ENCODE measurements at regions not wholly inside any gene's neighbourhood (a gene's known extent, or its start where the extent isn't known, plus 50 kb on each side); places are given as distances from the start of the nearest gene placed in this dataset.

GRCh38 chr11:13064593-13064992 lies 55.5 kb downstream of the RASSF10 start:
- in situ Hi-C loops (cut with HindIII; ENCODE audit: extremely low pct_ligation_motif_present, low pct_unique_long_range_greater_than_20kb), result no loop called here
- Histone ChIP-seq H2AFZ (ENCODE audit: low read length) (no peak overlapping the region), H3K4me2 (ENCODE audit: low read depth, low read length) (no peak overlapping the region; the same call in 1 of the 2 replicates), H3K9me3 (ENCODE audit: low read length) (no peaks in the 10 kb centered on the region), H3K27me3 (ENCODE audit: control insufficient read depth in 1 of 2, insufficient read depth in 2 of 2, low read length in 2 of 2) (no peaks in the 10 kb centered on the region), H3K36me3 (replicated peaks in 1 of 2; ENCODE audit: control insufficient read depth in 1 of 2, insufficient read depth in 2 of 2, low read length in 2 of 2) (no peaks in the 10 kb centered on the region), H4K20me1 (ENCODE audit: insufficient read depth, low read length) (no peaks in the 10 kb centered on the region), H3K27ac (ENCODE audit: extremely low read length, insufficient read depth, low read length) (no peak overlapping the region), H3K4me1 (ENCODE audit: insufficient read depth, low read length) (peaks cover 18% of the 10 kb centered on the region), H3K9ac (ENCODE audit: insufficient read depth, low read depth, low read length) (no peak overlapping the region), H3K79me2 (ENCODE audit: insufficient read depth, low read length) (no peaks in the 10 kb centered on the region), H3K4me3 (replicated peaks in 1 of 3; ENCODE audit: insufficient read depth in 1 of 3, low read depth in 2 of 3, low read length in 3 of 3) (no peak overlapping the region)
- POLR2A ChIA-PET, result no interaction called here
- ATAC-seq, result no peak
- intact Hi-C loops (cut with micrococcal nuclease; ENCODE audit: unreplicated experiment), result no loop called here
- TF ChIP-seq GTF3A (CRISPR knock-in tag; conservative IDR thresholded peaks at IDR 0.05) (no peak), ZSCAN21 (CRISPR knock-in tag; IDR thresholded peaks at IDR 0.05; ENCODE audit: borderline replicate concordance) (no peak), IRF2 (CRISPR knock-in tag; IDR thresholded peaks at IDR 0.05) (no peak)
- FAIRE-seq, result no peak
- no TSS peak for BruUV-seq (replicated peaks)
- CTCF ChIA-PET (ENCODE audit: low intra/inter-chr PET ratio, low total read pairs), result no interaction called here
- DNase-seq (ENCODE audit: low spot score), result no peak
- WGBS (ENCODE audit: low lambda C conversion rate), result 60% methylated on average over 3 of the region's 3 CpGs

GRCh38 chr11:13065200-13065787 lies 56.2 kb downstream of the RASSF10 start:
- ChIA-PET POLR2A (no interaction called here), CTCF (ENCODE audit: low intra/inter-chr PET ratio, low total read pairs) (no interaction called here)
- no peaks in the 10 kb centered on the region for H4K20me1 ChIP-seq (ENCODE audit: insufficient read depth, low read length)
- DNase-seq (ENCODE audit: low spot score), result peak; percentile 36
- in situ Hi-C loops (cut with HindIII; ENCODE audit: extremely low pct_ligation_motif_present, low pct_unique_long_range_greater_than_20kb) (no loop called here), intact Hi-C loops (cut with micrococcal nuclease; ENCODE audit: unreplicated experiment) (no loop called here)
- peak overlapping the region; percentile 75 for H3K4me2 ChIP-seq (ENCODE audit: low read depth, low read length)
- no TSS peak for BruUV-seq (replicated peaks)
- peaks cover 18% of the 10 kb centered on the region for H3K4me1 ChIP-seq (ENCODE audit: insufficient read depth, low read length)
- WGBS (ENCODE audit: low lambda C conversion rate), result 5% methylated on average over 10 of the region's 10 CpGs
- H3K27ac ChIP-seq (ENCODE audit: extremely low read length, insufficient read depth, low read length), result no peak overlapping the region
- no peaks in the 10 kb centered on the region for H3K36me3 ChIP-seq (replicated peaks in 1 of 2; ENCODE audit: control insufficient read depth in 1 of 2, insufficient read depth in 2 of 2, low read length in 2 of 2)
- H3K4me3 ChIP-seq (replicated peaks in 1 of 3; ENCODE audit: insufficient read depth in 1 of 3, low read depth in 2 of 3, low read length in 3 of 3), result peak overlapping the region in 2 of 3 experiments; percentile 9 to 48; a peak in 2 of 6 replicates
- ATAC-seq, result peak; percentile 85
- peak overlapping the region; percentile 50 for H3K9ac ChIP-seq (ENCODE audit: insufficient read depth, low read depth, low read length)
- H3K79me2 ChIP-seq (ENCODE audit: insufficient read depth, low read length), result no peaks in the 10 kb centered on the region
- no peaks in the 10 kb centered on the region for H3K9me3 ChIP-seq (ENCODE audit: low read length)
- H3K27me3 ChIP-seq (ENCODE audit: control insufficient read depth in 1 of 2, insufficient read depth in 2 of 2, low read length in 2 of 2), result no peaks in the 10 kb centered on the region
- peak overlapping the region; percentile 66 for H2AFZ ChIP-seq (ENCODE audit: low read length)
- FAIRE-seq, result peak; percentile 47
- TF ChIP-seq RXRB (CRISPR knock-in tag; IDR thresholded peaks at IDR 0.05; ENCODE audit: borderline replicate concordance) (peak; percentile 41; the same call in 1 of the 2 replicates), ZNF710 (CRISPR knock-in tag; IDR thresholded peaks at IDR 0.05; ENCODE audit: borderline replicate concordance) (no peak), ZNF883 (CRISPR knock-in tag; IDR thresholded peaks at IDR 0.05; ENCODE audit: not compliant biosample characterization) (no peak), RFXAP (CRISPR knock-in tag; IDR thresholded peaks at IDR 0.05; ENCODE audit: borderline replicate concordance) (no peak), SOX5 (CRISPR knock-in tag; IDR thresholded peaks at IDR 0.05; ENCODE audit: borderline replicate concordance) (peak; percentile 24; the same call in 1 of the 2 replicates), HNF4G (IDR thresholded peaks at IDR 0.05; ENCODE audit: borderline replicate concordance, low read depth, low read length) (peak; percentile 78), HNF4G (CRISPR knock-in tag; IDR thresholded peaks at IDR 0.05; ENCODE audit: borderline replicate concordance, low read depth) (0 out of 2 replicates have a peak, but pooled peaks have one; percentile 40), HNF1B (CRISPR knock-in tag; IDR thresholded peaks at IDR 0.05) (0 out of 2 replicates have a peak, but pooled peaks have one; percentile 30), ZSCAN12 (CRISPR knock-in tag; IDR thresholded peaks at IDR 0.05) (no peak), ZNF674 (CRISPR knock-in tag; IDR thresholded peaks at IDR 0.05; ENCODE audit: low read depth) (no peak)

All from HepG2 (cell line).